ENCODE measurements at regions not wholly inside any gene's neighbourhood (a gene's known extent, or its start where the extent isn't known, plus 50 kb on each side); places are given as distances from the start of the nearest gene placed in this dataset.
A peak's percentile ranks its signal among the peaks of the same experiment; 100 is the strongest.
"Not testable (repeated sequence)": the region's sequence is repeated elsewhere in the genome, so short reads cannot be mapped to it uniquely, and the experiment has no call there.

DNA sequence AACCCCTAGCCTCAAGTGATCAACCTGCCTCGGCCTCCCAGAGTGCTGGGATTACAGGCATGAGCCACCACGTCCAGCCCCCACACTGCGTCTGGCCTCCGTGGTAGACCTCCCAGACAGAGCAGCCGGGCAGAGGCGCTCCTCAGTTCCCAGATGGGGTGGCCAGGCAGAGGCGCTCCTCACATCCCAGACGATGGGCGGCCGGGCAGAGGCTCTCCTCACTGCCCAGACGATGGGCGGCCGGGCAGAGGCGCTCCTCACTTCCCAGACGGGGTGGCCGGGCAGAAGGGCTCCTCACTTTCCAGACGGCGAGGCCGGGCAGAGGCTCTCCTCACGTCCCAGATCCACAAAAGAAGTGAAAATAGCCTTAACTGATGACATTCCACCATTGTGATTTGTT is 266.6 kb upstream of the FRG2C start:
- WGBS, 3 donors: 93 to 96% (median 94%) methylated on average over 20 of the region's 20 CpGs

DNA sequence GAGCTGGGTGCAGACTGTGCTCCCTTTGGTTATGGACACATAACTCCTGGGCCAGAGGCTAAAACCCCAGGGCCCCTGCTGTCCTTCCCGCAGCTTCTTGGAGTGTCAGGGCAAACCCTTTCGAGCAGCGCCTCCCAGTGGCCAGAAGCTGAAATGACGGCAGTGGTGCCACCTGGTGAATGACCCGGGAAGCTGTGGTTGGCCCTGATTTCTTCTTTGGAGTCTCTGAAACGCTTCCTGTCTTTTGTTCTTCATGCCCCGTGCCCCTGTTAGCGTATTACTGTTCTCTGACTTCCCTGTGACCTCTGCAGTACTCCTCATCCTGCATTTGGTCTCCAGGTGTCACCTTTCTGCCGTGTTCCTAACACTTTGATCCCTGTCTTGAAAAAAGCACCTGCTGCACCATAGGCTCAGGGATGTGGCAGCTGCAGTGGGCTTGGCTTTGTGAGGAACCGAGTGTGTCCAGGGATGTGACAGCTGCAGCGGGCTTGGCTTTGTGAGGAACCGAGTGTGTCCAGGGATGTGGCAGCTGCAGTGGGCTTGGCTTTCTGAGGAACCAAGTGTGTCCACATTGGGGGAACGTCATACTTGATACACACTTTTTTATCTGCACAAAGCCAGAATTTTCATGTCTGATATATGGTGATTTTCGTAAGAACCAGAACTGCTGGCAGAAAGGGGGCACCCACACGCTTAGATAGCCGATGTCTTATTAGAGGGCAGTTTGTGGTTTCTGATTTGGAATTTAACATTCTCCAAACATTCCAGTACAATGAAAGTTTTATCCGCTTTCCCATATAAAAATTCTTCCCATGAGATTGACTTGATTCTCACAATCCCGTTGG is 241.8 kb upstream of the FRG2C start:
- WGBS, 3 donors: 47 to 51% (median 50%) methylated on average over 18 of the region's 18 CpGs
- not testable (repeated sequence) for H3K27ac ChIP-seq (ENCODE audit: low read depth, low read length)

More for the DNA sequence above, 266.6 kb upstream of the FRG2C start:
- H3K27ac ChIP-seq (ENCODE audit: low read depth, low read length): not testable (repeated sequence)

DNA sequence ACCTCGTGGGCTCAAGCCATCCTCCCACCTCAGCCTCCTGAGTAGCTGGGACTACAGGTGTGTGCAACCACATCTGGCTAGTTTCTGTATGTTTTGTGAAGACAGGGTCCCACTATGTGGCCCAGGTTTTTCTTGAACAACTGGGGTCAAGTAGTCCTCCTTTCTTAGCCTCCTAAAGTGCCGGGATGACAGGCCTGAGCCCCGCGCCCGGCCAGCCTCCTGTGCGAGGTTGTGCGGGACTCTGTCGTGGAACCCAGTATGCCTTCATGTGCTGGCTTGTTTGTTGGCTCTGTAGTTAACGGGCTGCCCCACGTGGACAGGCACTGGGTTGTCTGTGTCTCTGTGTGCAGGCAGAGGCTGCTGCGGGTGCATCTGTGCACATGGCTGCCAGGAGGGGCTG is 238.7 kb upstream of the FRG2C start:
- WGBS, 3 donors: 86 to 98% (median 94%) methylated on average over 11 of the region's 11 CpGs
- H3K27ac ChIP-seq (ENCODE audit: low read depth, low read length): not testable (repeated sequence)

DNA sequence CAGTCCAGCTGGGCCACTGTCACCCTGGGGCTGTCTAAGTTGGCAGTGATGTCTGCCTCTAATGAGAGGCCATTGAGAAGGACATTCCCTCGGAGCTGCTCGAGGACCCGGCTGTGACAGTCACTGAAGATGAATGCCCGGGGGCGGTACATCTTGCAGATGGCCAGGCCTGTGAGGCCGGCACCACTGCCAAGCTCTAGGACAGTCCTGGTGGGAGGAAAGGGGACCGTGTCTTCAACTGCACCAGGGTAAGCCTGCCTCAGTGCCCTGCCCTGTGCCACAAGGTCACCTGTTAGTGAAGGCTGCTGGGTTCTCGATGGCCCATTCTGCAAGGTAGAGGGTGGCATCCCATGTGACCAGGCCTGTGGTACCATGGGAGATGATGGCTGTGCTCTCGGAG is 236.6 kb upstream of the FRG2C start:
- WGBS, 3 donors: 92% methylated on average over 9 of the region's 9 CpGs
- H3K27ac ChIP-seq (ENCODE audit: low read depth, low read length): not testable (repeated sequence)

DNA sequence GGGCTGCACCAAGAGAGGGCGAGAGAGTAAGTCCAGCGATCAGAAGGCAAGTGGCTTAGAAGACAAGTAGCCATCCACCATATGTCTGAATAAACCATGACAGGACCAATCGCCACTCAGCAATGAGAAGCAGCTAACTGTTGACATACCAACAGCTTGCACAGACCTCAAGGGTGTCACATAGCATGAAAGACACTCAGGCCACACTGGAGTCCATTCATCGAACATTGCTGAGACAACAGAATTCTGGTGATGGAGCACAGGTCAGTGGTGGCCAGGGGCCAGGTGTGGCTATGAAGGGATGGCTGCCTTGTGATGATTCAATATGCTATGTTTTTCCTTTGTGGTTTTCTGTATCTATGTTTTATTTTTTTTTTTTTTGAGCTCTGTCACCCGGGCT is 236.2 kb upstream of the FRG2C start:
- WGBS, 3 donors: 89 to 93% (median 90%) methylated on average over 5 of the region's 5 CpGs
- not testable (repeated sequence) for H3K27ac ChIP-seq (ENCODE audit: low read depth, low read length)

DNA sequence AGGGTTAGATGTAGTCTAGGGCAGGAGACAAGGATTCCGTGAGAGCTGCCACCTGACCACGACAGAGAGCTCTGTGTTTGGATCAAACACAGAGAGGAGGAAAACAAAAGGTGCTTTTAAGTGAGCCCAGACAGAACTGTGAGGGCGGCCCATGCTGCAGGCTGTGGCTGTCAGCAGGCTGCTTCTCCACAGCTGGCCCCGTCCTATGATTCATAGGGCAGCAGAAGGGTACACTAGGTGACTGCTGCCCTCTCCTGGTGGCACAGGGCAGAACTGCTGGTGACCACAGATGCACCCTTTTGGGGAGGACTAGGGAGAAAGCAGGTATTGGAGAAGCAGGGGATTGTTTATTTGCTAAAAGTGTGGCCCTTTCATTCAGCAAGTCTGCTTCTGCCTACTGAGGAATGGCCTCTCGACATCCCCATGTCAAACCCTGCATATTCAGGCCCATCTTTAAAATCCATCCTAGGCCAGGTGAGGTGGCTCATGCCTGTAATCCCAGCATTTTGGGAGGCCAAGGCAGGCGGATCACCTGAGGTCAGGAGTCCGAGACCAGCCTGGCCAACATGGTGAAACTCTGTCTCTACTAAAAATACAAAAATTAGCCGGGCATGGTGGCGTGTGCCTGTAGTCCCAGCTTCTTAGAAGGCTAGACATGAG is 234.4 kb upstream of the FRG2C start:
- not testable (repeated sequence) for H3K27ac ChIP-seq (ENCODE audit: low read depth, low read length)
- 58 to 72% (median 64%) methylated on average over 9 of the region's 9 CpGs for WGBS, 3 donors

DNA sequence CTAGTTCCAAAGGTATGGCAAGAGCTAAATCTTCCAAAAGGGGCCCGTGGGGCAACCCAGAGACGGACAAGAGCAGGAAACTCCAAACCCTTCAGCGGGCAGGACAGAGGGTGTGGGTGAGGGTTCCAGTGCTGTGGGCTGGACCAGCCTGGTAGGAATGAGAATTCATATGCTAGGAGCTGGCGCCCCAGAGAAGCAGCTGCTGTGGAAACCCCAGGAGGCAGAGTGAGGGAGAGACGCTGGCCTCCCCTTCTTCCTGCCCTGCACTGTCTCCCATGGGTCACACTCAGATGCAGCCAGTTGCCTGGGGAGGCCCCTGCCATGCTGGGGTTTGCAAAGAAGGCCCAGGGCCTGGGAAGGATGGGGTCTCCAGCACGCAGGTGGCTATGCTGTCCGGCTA is 233.7 kb upstream of the FRG2C start:
- 81 to 91% (median 86%) methylated on average over 7 of the region's 7 CpGs for WGBS, 3 donors
- H3K27ac ChIP-seq (ENCODE audit: low read depth, low read length): not testable (repeated sequence)

DNA sequence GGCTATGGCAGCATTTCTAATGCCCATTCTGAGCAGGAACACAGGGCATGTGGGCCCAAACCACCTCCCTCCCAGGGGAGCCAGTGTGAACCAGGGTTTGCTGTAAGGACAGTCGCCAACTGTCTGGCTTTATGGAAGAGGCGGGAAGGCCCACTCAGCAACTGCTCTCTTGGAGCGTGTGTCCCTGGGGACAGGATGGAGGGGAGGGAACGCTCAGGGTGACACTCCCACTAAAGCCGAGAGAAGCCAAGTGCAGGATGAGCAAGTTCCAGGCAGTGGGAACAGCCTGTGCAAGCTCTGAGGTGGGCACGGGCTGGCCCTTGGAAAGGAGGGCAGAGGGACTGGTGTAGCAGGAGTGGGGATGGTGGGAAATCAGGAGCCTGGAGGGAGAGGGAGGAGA is 233.0 kb upstream of the FRG2C start:
- not testable (repeated sequence) for H3K27ac ChIP-seq (ENCODE audit: low read depth, low read length)
- 81 to 84% (median 83%) methylated on average over 6 of the region's 6 CpGs for WGBS, 3 donors

DNA sequence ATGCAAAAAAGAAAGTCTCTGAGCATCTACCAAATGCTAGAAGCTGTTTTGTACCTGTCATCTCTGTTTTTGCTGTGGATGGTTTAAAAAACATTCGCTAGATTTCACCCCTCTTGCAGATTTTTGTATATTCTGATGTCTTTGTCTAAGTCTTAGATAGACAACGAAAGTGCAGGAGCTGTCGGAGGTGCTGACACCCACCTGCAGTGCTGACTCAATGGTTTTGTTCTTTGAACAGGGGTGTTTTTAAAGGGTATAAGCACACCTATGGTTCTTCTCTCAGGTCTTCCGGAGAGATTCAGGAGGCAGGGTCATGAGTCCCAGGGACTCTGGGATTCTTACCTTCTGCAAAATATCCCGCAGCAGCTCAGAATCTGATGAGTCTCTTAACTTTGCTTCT is 231.7 kb upstream of the FRG2C start:
- not testable (repeated sequence) for H3K27ac ChIP-seq (ENCODE audit: low read depth, low read length)
- WGBS, 3 donors: 77 to 92% (median 83%) methylated on average over 5 of the region's 5 CpGs

DNA sequence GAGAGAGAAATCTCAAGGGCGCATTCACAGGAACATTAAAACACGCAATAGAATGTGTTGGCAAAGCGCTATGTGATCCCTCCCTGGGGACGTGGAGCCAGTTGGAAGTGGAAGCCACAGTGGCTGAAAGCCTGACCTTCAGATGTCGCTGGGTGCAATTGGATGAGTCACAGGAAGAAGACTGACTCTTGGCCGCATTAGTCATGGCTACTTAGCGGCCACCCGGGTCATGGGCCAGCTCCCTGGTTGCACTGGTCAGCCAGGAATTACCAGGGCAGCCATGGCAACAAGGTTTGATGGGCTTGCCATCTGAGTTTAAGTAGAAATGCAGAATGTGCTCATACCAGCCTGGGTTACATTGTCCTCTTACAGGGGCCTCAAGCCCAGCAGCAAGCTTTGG is 231.2 kb upstream of the FRG2C start:
- H3K27ac ChIP-seq (ENCODE audit: low read depth, low read length): not testable (repeated sequence)
- 37 to 69% (median 47%) methylated on average over 7 to 8 of the region's 8 CpGs for WGBS, 3 donors

DNA sequence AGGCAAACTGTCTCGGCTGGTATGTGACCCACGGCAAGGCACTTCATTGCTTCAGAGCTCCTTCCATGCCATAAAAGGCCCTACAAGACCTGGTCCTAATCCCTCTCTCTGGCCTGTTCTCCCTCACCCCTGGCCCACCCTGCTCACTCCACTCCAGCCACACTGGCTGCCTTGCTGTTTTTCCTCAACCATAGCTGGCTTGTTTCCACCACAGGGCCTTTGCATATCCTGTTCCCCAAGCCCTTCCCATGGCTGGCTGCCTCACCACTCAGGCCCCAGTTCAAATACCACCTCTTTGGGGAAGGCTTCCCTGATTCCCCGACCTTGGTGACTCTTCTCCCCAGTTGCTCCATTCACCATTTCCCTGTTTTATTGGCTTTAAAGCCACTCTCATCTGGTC is 230.8 kb upstream of the FRG2C start:
- not testable (repeated sequence) for H3K27ac ChIP-seq (ENCODE audit: low read depth, low read length)
- WGBS, 3 donors: 64 to 90% (median 69%) methylated on average over 2 to 3 of the region's 3 CpGs

DNA sequence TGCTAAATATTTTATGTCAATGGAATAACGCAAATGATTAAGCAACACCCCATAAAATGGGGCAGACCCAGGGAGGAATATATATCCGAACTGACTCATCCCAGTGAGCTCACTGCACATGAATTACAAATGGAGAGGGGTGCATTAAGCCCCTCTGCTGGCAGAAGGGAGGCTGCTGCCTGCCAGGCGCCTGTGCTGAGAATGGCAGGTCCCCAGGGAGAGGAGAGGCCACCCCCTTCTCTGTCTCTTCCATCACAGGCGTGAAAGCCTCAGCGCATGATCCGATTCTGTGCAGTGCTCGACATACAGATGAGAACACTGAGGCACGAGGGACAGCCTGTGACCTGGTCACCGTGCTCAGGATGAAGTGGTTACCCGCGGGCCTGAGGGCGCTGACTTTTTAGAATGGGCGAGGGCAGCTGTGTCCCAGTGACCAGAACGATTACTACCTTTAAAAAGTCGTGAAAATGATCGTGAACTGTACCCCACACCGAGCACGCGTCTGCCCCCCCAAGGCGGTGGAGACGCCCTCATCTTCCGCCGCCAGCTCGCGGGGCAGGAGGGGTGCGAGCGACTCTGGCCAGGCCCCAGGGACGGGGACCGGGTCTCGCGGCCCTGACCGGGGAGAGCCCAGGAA is 229.7 kb upstream of the FRG2C start:
- 1 to 3% (median 2%) methylated on average over 30 to 32 of the region's 32 CpGs for WGBS, 3 donors
- H3K27ac ChIP-seq (ENCODE audit: low read depth, low read length): not testable (repeated sequence)

DNA sequence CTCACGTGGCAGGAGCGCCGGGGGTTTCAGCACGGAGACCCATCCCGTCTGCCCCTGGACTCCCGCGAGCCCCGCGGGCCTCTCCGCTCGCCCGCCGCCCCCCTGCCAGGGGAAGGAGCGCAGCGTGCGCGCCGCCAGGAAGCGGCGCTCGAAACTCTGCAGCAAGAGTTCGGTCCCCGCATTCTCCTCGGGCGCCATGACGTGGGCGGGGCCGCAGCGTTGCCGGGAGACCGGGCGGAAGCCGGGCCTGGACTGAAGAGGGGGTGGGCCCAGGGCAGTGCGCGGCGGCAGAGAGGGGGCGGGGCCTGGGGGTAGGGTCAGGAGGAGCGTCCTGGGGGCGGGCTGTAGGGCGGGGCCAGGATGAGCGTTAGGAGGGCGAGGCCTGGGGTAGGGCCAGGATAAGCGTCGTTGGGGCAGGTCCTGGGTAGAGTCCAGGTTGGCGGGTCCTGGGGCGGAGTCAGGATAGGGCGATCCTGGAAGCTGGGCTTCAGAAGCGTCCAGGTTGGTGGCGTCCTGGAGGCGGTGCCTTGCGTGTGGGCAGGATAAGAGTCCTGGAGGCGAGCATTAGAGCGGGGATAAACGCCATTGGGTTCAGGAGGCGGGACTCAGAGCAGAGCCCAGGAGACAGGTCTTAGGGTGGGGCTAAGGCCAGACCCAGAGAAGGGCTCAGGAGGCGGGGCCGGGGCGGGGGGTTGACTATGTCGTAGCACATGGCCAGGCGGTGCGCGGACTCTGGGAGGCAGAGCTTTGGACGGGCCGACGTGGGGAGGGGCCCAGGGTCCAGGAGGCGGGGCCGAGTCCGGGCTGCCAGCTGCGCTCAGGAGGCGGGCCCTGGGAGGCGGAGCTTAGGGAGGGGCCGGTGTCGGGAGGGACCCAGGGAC is 229.0 kb upstream of the FRG2C start:
- 0 to 1% (median 0%) methylated on average over 52 to 73 of the region's 73 CpGs for WGBS, 3 donors
- peak overlapping the region; percentile 54 for H3K27ac ChIP-seq (ENCODE audit: low read depth, low read length)

DNA sequence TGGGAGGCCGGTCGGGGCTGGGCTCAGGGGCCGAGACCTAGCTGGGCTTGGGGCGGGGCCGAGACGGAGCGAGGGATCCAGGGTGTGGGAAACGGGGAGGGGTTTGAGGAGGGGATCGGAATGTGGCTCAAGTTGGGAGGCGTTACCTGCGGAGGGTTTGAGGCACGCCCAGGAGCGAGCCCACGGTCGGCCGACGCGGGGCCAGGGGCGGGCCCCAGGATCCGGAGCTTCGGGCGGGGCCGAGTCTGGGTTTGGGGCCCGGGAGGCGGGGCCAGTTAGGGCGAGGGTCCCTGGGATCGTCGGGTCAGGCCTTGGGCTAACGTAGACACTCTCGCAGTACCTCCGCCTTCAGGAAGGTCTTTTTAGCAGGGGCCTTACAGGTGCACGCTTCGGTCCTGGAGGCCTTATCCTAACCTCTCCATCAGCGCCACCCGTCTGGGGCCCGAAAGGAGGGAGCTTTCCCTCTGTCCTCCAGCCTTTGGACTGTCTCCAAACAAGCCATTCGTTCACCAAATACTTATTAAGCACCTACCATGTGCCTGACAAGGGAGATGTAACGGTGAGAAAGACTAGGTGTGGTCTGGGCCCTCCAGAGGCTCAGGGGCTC is 228.2 kb upstream of the FRG2C start:
- 0 to 2% (median 2%) methylated on average over 28 to 38 of the region's 38 CpGs for WGBS, 3 donors
- not testable (repeated sequence) for H3K27ac ChIP-seq (ENCODE audit: low read depth, low read length)

DNA sequence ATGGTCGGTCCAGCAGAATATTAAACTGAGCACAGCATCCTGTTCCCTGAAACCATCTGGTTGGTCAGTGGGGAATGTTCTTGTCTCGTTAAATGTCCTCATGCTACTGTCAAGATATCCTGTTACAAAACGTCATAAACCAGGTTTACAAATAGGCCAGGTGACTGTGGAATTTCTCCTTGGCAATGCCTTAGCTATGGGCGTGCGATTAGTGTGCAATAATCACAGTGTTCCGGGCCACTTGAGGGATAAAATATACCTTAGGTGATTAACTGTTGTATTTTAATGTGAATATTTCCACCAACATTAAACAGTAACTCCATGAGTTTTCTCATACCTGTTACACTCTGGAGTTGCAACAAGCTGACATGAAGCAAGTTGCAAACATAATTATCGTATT is 223.1 kb upstream of the FRG2C start:
- H3K27ac ChIP-seq (ENCODE audit: low read depth, low read length): not testable (repeated sequence)
- WGBS, 3 donors: 74 to 91% (median 81%) methylated on average over 7 of the region's 7 CpGs

DNA sequence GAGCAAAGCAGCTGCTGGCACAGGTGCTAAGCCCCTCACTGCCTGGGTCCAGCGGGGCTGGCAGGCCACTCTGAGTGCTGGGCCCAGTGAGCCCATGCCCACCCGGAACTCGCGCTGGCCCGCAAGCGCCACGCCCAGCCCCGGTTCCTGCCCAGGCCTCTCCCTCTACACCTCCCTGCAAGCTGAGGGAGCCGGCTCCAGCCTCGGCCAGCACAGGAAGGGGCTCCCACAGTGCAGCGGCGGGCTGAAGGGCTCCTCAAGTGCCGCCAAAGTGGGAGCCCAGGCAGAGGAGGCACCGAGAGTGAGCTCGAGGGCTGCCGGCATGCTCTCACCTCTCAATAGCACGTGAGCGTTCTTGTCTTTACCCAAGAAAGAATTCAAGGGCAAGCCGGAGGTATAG is 219.5 kb upstream of the FRG2C start:
- 87 to 97% (median 95%) methylated on average over 14 to 19 of the region's 19 CpGs for WGBS, 3 donors

DNA sequence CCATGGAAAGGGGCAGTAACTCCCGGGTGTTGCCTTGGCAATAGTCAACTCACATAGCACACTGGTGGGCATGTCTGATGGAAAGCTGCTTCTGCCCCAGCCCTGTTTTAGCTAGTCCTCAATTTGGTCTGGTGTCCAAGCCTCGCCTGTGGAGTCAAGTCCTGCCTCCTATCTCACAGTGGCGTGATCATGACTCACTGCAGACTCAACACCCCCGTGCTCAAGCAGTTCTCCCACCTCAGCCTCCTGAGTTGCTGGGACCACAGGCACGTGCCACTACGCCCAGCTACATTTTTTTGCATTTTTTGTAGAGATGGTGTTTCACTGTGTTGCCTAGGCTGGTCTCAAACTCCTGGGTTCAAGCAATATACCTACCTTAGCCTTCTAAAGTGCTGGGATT is 218.9 kb upstream of the FRG2C start:
- 84 to 94% (median 89%) methylated on average over 6 of the region's 6 CpGs for WGBS, 3 donors
- not testable (repeated sequence) for H3K27ac ChIP-seq (ENCODE audit: low read depth, low read length)

More for the DNA sequence above, 219.5 kb upstream of the FRG2C start:
- H3K27ac ChIP-seq (ENCODE audit: low read depth, low read length): not testable (repeated sequence)

DNA sequence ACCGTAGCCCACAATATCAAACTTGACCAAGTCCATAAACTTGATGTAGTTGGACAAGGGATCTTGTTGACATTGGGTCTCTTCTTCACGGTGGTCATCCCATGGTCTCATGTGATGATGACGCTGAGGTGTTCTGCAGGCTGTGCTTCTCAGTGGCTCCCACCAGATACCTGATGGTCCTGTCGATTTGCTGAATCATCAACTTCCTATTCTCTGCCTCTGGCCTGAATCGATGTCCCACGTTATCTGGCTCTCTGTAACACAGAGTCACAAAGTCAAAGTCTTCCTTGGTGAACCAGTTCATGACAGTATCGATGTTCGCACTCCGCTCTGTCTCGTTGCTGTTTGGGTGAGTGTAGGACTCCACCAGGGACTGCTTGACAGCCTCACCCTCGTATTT is 217.2 kb upstream of the FRG2C start:
- 89 to 96% (median 94%) methylated on average over 11 of the region's 11 CpGs for WGBS, 3 donors
- H3K27ac ChIP-seq (ENCODE audit: low read depth, low read length): not testable (repeated sequence)
